Kidney epithelial cell (primary cell): ENCODE measurements at regions not wholly inside any gene's neighbourhood (a gene's known extent, or its start where the extent isn't known, plus 50 kb on each side); places are given as distances from the start of the nearest gene placed in this dataset.

Experiments used
- DNase-seq: peaks from one replicate; pipeline ENCODE4 v3.0.0-alpha.2; 2010; ENCODE audit warnings: low read depth
- H3K27me3 ChIP-seq: 2 replicates; pipeline ENCODE4 v1.6.0; 2011; ENCODE audit warnings: low read length; ENCODE audit not compliant: control insufficient read depth, insufficient read depth
- H3K36me3 ChIP-seq: 2 replicates; pipeline ENCODE4 v1.5.1; 2011; ENCODE audit warnings: low read length; ENCODE audit not compliant: control insufficient read depth, insufficient read depth
- H3K4me3 ChIP-seq: 2 replicates; pipeline ENCODE4 v1.5.1; 2011; ENCODE audit warnings: low read depth, mild to moderate bottlenecking, control low read depth, low read length
- TF ChIP-seq, protein P1 (sequence below): IDR thresholded peaks from 2 replicates; pipeline ENCODE4 v1.5.1; 2011; ENCODE audit warnings: mild to moderate bottlenecking, moderate library complexity, low read length, control low read depth, inconsistent platforms; ENCODE audit not compliant: insufficient read depth, poor library complexity, severe bottlenecking

DNA sequence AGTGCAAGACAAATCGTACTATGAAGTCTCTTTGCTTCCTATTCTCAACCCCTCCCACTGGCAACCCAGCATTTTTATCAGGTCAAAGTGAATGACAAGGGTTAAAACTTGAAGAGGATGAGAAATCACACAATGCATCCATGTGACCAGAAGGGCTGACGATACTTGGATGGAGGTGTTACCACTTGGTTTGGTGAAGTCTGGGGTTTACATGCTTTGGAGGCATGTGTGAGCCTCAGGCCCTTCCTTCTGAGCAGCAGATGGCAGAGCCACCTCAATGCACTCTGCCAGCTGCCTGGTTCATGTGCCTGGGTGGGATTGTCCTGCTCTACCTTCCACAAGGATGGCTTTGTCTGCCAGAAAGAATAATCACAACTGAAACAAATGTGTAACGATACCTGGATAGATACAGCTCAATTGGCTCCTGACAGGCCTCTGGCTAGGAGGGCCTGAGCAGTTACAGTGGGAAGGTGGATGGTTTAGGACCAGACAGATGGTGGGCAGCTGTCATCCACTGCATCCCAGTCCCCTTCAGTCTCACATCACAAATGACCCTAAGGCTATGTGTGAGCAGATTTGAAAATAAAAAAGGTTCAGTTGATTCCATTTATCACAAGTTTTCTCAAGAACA is 51.5 kb upstream of the CNIH3 start:
- H3K27me3 ChIP-seq = no peaks in the 10 kb centered on the region
- H3K4me3 ChIP-seq = no peak overlapping the region
- TF ChIP-seq, protein P1, sequence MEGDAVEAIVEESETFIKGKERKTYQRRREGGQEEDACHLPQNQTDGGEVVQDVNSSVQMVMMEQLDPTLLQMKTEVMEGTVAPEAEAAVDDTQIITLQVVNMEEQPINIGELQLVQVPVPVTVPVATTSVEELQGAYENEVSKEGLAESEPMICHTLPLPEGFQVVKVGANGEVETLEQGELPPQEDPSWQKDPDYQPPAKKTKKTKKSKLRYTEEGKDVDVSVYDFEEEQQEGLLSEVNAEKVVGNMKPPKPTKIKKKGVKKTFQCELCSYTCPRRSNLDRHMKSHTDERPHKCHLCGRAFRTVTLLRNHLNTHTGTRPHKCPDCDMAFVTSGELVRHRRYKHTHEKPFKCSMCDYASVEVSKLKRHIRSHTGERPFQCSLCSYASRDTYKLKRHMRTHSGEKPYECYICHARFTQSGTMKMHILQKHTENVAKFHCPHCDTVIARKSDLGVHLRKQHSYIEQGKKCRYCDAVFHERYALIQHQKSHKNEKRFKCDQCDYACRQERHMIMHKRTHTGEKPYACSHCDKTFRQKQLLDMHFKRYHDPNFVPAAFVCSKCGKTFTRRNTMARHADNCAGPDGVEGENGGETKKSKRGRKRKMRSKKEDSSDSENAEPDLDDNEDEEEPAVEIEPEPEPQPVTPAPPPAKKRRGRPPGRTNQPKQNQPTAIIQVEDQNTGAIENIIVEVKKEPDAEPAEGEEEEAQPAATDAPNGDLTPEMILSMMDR = no peak
- no peak for DNase-seq
- no peaks in the 10 kb centered on the region for H3K36me3 ChIP-seq

DNA sequence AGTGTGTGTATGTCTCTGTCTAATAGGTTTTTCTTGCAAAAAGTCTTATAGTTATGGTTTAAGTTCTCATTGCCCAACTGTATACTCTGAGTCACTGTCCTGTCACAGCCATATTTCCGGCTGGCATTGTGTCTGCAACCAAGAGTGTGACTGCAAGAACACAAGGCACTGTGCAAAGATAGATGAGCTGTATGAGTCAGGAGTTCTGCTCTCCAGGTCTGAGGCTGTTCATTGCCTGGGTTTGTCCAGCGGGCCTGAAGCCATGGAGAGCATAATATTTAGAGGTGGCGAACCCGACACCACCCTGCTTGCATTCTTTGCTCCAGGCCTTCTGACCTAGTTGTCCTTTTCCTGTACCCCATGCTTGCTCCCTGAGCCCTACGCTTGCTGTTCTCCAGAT is 50.9 kb upstream of the CNIH3 start:
- Histone ChIP-seq H3K27me3 (no peaks in the 10 kb centered on the region), H3K4me3 (no peak overlapping the region), H3K36me3 (no peaks in the 10 kb centered on the region)
- peak; percentile 77 for DNase-seq
- TF ChIP-seq, protein P1 = no peak

DNA sequence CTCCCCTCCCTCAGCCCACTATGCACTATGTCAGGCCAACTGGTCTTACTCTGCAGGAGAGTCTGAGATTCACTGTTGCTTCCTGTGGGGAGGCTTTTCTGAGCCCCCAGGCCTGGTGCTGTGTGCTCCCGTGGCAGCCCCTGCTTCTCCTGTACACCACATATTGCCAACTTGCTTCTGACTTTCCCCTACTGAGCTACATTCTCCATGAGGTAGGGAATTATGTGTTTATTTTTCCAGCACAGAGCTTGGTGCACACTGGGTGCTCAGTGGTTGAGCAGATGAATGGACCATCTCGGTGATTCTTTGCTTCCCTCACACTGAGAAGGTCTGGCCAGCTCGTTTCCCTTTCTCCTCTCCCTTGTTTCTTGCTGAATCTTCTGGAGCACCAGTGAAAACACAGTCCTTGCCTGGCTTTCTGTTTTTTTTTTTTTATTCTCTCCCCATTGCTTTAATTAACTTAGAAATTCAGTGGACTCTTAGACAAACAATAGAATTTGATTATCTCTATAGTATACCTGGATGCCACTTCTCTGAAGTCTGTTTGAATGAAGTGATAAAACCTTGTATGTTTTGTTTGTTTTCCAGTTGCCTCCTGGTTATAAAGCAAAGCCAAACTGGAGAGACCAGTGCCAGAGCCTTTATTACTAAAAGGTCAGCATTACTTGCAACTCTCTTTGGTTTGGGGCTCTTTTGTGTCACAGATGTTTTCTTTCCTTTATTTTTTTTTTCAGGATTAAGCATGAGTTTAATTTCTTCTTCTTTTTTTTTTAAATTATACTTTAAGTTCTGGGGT is 50.3 kb upstream of the CNIH3 start:
- H3K27me3 ChIP-seq = no peaks in the 10 kb centered on the region
- no peak for DNase-seq
- TF ChIP-seq, protein P1 = no peak
- H3K4me3 ChIP-seq = no peak overlapping the region
- H3K36me3 ChIP-seq = no peaks in the 10 kb centered on the region
